OCI-LY3 (cell line): ENCODE measurements at regions not wholly inside any gene's neighbourhood (a gene's known extent, or its start where the extent isn't known, plus 50 kb on each side); places are given as distances from the start of the nearest gene placed in this dataset.
A peak's percentile ranks its signal among the peaks of the same experiment; 100 is the strongest.

ENCODE experiments used
- H2AFZ ChIP-seq: fragments of 200-600, 300-600 bp; shearing (Covaris generic); 2 replicates; pipeline ENCODE4 v1.6.0; 2014; ENCODE audit warnings: antibody characterized with exemption, low read depth, low read length
- H3K27ac ChIP-seq: fragments of 200-600, 300-600 bp; sonication (generic); 2 replicates; pipeline ENCODE4 v1.5.1; 2014; ENCODE audit warnings: mild to moderate bottlenecking, low read length, moderate library complexity, mixed read lengths
- H3K27me3 ChIP-seq: fragments of 200-600, 300-600 bp; sonication (generic); 2 replicates; pipeline ENCODE4 v1.6.1; 2014; ENCODE audit warnings: low read depth, low read length, mixed read lengths
- H3K36me3 ChIP-seq: fragments of 200-600, 300-600 bp; sonication (generic); replicated peaks from 2 replicates; pipeline ENCODE3; 2014; ENCODE audit warnings: low read depth, low read length, mixed read lengths
- H3K4me1 ChIP-seq: fragments of 300-600, 200-600 bp; sonication (generic); 2 replicates; pipeline ENCODE4 v1.6.1; 2014; ENCODE audit warnings: low read length, mixed read lengths
- H3K4me2 ChIP-seq: fragments of 200-600, 300-600 bp; sonication (generic); 2 replicates; pipeline ENCODE4 v1.6.1; 2014; ENCODE audit warnings: low read length, mixed read lengths
- H3K4me3 ChIP-seq: fragments of 300-600, 200-600 bp; sonication (generic); 2 replicates; pipeline ENCODE4 v1.5.1; 2014; ENCODE audit warnings: antibody characterized with exemption, mild to moderate bottlenecking, low read length, moderate library complexity
- H3K79me2 ChIP-seq: fragments of 300-600, 200-600 bp; shearing (Covaris generic); 2 replicates; pipeline ENCODE4 v1.6.1; 2014; ENCODE audit warnings: mild to moderate bottlenecking, low read length, mixed read lengths
- H3K9ac ChIP-seq: fragments of 300-600, 200-600 bp; shearing (Covaris generic); 2 replicates; pipeline ENCODE4 v1.6.0; 2014; ENCODE audit warnings: mild to moderate bottlenecking, low read length, moderate library complexity
- H3K9me3 ChIP-seq: fragments of 200-600, 300-600 bp; shearing (Covaris generic); 2 replicates; pipeline ENCODE4 v1.6.1; 2014; ENCODE audit warnings: low read length, mixed read lengths; ENCODE audit not compliant: insufficient read depth
- H4K20me1 ChIP-seq: fragments of 200-600, 300-600 bp; sonication (generic); 2 replicates; pipeline ENCODE4 v1.6.1; 2016; ENCODE audit warnings: low read length, mixed read lengths; ENCODE audit not compliant: insufficient read depth
- CTCF ChIP-seq: fragments of 200-600, 300-600 bp; sonication (generic); IDR thresholded peaks from 2 replicates; pipeline ENCODE4 v1.5.1; 2014; ENCODE audit warnings: antibody characterized with exemption, low read length, low read depth
- EZH2phosphoT487 ChIP-seq: fragments of 200-600 bp; shearing (Covaris generic); IDR thresholded peaks from 2 replicates; pipeline ENCODE4 v1.6.1; 2018; ENCODE audit warnings: antibody characterized with exemption, mixed run types, low read depth

- Histone ChIP-seq H3K4me1 (peaks cover 31% of the 10 kb centered on the region), H3K4me3 (no peak overlapping the region), H3K27ac (no peak overlapping the region), H3K9ac (no peak overlapping the region), H2AFZ (peak overlapping the region; percentile 8; the same call in 1 of the 2 replicates), H4K20me1 (no peaks in the 10 kb centered on the region), H3K36me3 (no peaks in the 10 kb centered on the region), H3K4me2 (no peak overlapping the region), H3K9me3 (no peaks in the 10 kb centered on the region), H3K27me3 (no peaks in the 10 kb centered on the region), H3K79me2 (no peaks in the 10 kb centered on the region)
- no peak for TF ChIP-seq CTCF
- TF ChIP-seq EZH2phosphoT487, result no peak
These were observed 176.0 kb upstream of the AKR1E2 start for GRCh38 chr10:4649886-4650508.

DNA sequence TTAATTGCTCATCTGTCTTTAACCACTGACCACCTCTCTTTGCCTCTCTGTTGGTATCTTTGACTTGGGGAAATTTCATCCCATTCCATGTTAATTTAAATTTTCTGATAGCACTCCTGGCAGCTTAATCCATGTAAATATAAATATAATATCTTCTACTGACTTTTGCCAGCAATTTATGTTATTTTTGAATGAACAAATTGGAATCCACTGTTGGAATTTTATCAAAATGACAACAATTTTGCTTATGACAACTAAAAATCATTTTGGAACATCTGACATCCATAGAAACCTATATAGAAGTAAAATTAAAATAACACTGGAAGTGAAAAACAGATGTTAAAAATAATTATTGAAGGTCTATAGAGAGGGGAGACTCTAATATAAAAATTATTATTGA lies 176.5 kb upstream of the AKR1E2 start:
- H3K4me2 ChIP-seq, result no peak overlapping the region
- H3K9me3 ChIP-seq, result no peaks in the 10 kb centered on the region
- no peak overlapping the region for H3K9ac ChIP-seq
- H3K4me3 ChIP-seq, result no peak overlapping the region
- H3K27me3 ChIP-seq, result no peaks in the 10 kb centered on the region
- H3K36me3 ChIP-seq, result no peaks in the 10 kb centered on the region
- no peaks in the 10 kb centered on the region for H3K79me2 ChIP-seq
- H3K27ac ChIP-seq, result no peak overlapping the region
- peaks cover 30% of the 10 kb centered on the region for H3K4me1 ChIP-seq
- no peak overlapping the region for H2AFZ ChIP-seq
- no peak for TF ChIP-seq EZH2phosphoT487
- no peak for TF ChIP-seq CTCF
- no peaks in the 10 kb centered on the region for H4K20me1 ChIP-seq

- Histone ChIP-seq H2AFZ (no peak overlapping the region), H3K27ac (no peak overlapping the region), H3K4me1 (peaks cover 30% of the 10 kb centered on the region), H4K20me1 (no peaks in the 10 kb centered on the region), H3K4me3 (no peak overlapping the region), H3K4me2 (no peak overlapping the region), H3K79me2 (no peaks in the 10 kb centered on the region), H3K9me3 (no peaks in the 10 kb centered on the region), H3K9ac (no peak overlapping the region), H3K27me3 (no peaks in the 10 kb centered on the region), H3K36me3 (no peaks in the 10 kb centered on the region)
- TF ChIP-seq CTCF (no peak), EZH2phosphoT487 (no peak)
These were observed 177.0 kb upstream of the AKR1E2 start for GRCh38 chr10:4648999-4649398.

- Histone ChIP-seq H3K27me3 (no peaks in the 10 kb centered on the region), H3K36me3 (peaks cover 2% of the 10 kb centered on the region), H3K4me1 (peaks cover 28% of the 10 kb centered on the region), H3K4me3 (no peak overlapping the region), H3K9ac (no peak overlapping the region), H2AFZ (no peak overlapping the region), H3K79me2 (no peaks in the 10 kb centered on the region), H3K27ac (no peak overlapping the region), H3K9me3 (no peaks in the 10 kb centered on the region), H4K20me1 (no peaks in the 10 kb centered on the region), H3K4me2 (no peak overlapping the region)
- TF ChIP-seq EZH2phosphoT487 (no peak), CTCF (no peak)
These were observed 178.8 kb upstream of the AKR1E2 start for GRCh38 chr10:4647109-4647785.
